ENCODE measurements at regions not wholly inside any gene's neighbourhood (a gene's known extent, or its start where the extent isn't known, plus 50 kb on each side); places are given as distances from the start of the nearest gene placed in this dataset.

GRCh38 chr17:59451706-59452105 is 113.7 kb upstream of the DHX40 start:
- DNase-seq (ENCODE audit: extremely low spot score), result no peak
- ChIA-PET POLR2A (no interaction called here), CTCF (interaction anchor here (0.7 to 2.7 kb wide), 4 partner anchors 10 to 152 kb away, joined by 3 to 15 read pairs (median 4); no protein-coding TSS in a partner anchor)
- TF ChIP-seq CTCF (IDR thresholded peaks at IDR 0.05; ENCODE audit: control extremely low read depth, extremely low read depth, low read depth, missing control alignments), result no peak

GRCh38 chr17:59454633-59455105 is 110.7 kb upstream of the DHX40 start:
- no peak for TF ChIP-seq CTCF (IDR thresholded peaks at IDR 0.05; ENCODE audit: control extremely low read depth, extremely low read depth, low read depth, missing control alignments)
- DNase-seq (ENCODE audit: extremely low spot score), result no peak
- ChIA-PET CTCF (no interaction called here), POLR2A (no interaction called here)

GRCh38 chr17:59456428-59456827 is 109.0 kb upstream of the DHX40 start:
- ChIA-PET CTCF (interaction anchor here (1.4 to 2.1 kb wide), 2 partner anchors 15 kb away, joined by 3 to 6 read pairs; no protein-coding TSS in a partner anchor), POLR2A (no interaction called here)
- no peak for TF ChIP-seq CTCF (IDR thresholded peaks at IDR 0.05; ENCODE audit: control extremely low read depth, extremely low read depth, low read depth, missing control alignments)
- DNase-seq (ENCODE audit: extremely low spot score), result no peak

- CTCF ChIA-PET, result interaction anchor here (1.2 to 2.1 kb wide), 4 partner anchors 15 to 64 kb away, joined by 3 to 6 read pairs (median 4); no protein-coding TSS in a partner anchor
- no peak for TF ChIP-seq CTCF (IDR thresholded peaks at IDR 0.05; ENCODE audit: control extremely low read depth, extremely low read depth, low read depth, missing control alignments)
- POLR2A ChIA-PET, result no interaction called here
Measured at GRCh38 chr17:59456923-59457615, 108.3 kb upstream of the DHX40 start.

GRCh38 chr17:59462385-59462784 is 103.0 kb upstream of the DHX40 start:
- POLR2A ChIA-PET, result no interaction called here
- no peak for DNase-seq (ENCODE audit: extremely low spot score)
- CTCF ChIA-PET, result interaction anchor here (1.3 kb wide), 1 partner anchor 574 kb away, joined by 4 read pairs; no protein-coding TSS in a partner anchor
- no peak for TF ChIP-seq CTCF (IDR thresholded peaks at IDR 0.05; ENCODE audit: control extremely low read depth, extremely low read depth, low read depth, missing control alignments)

More at GRCh38 chr17:59456923-59457615, 108.3 kb upstream of the DHX40 start:
- DNase-seq (ENCODE audit: extremely low spot score), result no peak

- ChIA-PET POLR2A (no interaction called here), CTCF (interaction anchor here (0.8 to 1.2 kb wide), 2 partner anchors 23 to 153 kb away, joined by 3 to 4 read pairs; no protein-coding TSS in a partner anchor)
Measured at GRCh38 chr17:59464246-59464645, 101.2 kb upstream of the DHX40 start.

More at GRCh38 chr17:59464246-59464645, 101.2 kb upstream of the DHX40 start:
- TF ChIP-seq CTCF (IDR thresholded peaks at IDR 0.05; ENCODE audit: control extremely low read depth, extremely low read depth, low read depth, missing control alignments), result no peak
- DNase-seq (ENCODE audit: extremely low spot score), result no peak
